MM.1S (cell line): ENCODE measurements at regions not wholly inside any gene's neighbourhood (a gene's known extent, or its start where the extent isn't known, plus 50 kb on each side); places are given as distances from the start of the nearest gene placed in this dataset.

Experiments
- DNase-seq: peaks from one replicate; pipeline ENCODE4 v3.0.0-alpha.2; 2015
- H2AFZ ChIP-seq: fragments of 300-600 bp; sonication (generic); 2 replicates; pipeline ENCODE4 v1.6.0; 2016; ENCODE audit warnings: antibody characterized with exemption, low read length
- H3F3A ChIP-seq: fragments of 300-600 bp; sonication (generic); 2 replicates; pipeline ENCODE4 v1.6.1; 2016; ENCODE audit warnings: mild to moderate bottlenecking, antibody characterized with exemption, low read length, moderate library complexity, mixed read lengths; ENCODE audit not compliant: insufficient read depth
- H3K27ac ChIP-seq: fragments of 300-600 bp; sonication (generic); 2 replicates; pipeline ENCODE4 v1.5.1; 2016; ENCODE audit warnings: mild to moderate bottlenecking, low read length
- H3K27me3 ChIP-seq: fragments of 300-600 bp; sonication (generic); replicated peaks from 2 replicates; pipeline ENCODE4 v1.6.0; 2016; ENCODE audit warnings: low read length; ENCODE audit not compliant: insufficient read depth
- H3K36me3 ChIP-seq: fragments of 300-600 bp; sonication (generic); replicated peaks from 2 replicates; pipeline ENCODE4 v1.6.1; 2016; ENCODE audit warnings: mild to moderate bottlenecking, low read length, mixed read lengths; ENCODE audit not compliant: insufficient read depth
- H3K4me1 ChIP-seq: fragments of 300-600 bp; sonication (generic); 2 replicates; pipeline ENCODE4 v1.6.1; 2016; ENCODE audit warnings: low read length, mixed read lengths
- H3K4me2 ChIP-seq: fragments of 300-600 bp; sonication (generic); 2 replicates; pipeline ENCODE4 v1.6.0; 2016; ENCODE audit warnings: low read depth, low read length
- H3K4me3 ChIP-seq: fragments of 300-600 bp; sonication (generic); 2 replicates; pipeline ENCODE4 v1.5.1; 2016; ENCODE audit warnings: low read length, mixed read lengths
- H3K79me2 ChIP-seq: fragments of 300-600 bp; sonication (generic); 2 replicates; pipeline ENCODE4 v1.6.1; 2016; ENCODE audit warnings: mixed run types, low read length, mixed read lengths
- H3K9ac ChIP-seq: fragments of 300-600 bp; sonication (generic); 2 replicates; pipeline ENCODE4 v1.6.1; 2016; ENCODE audit warnings: low read length, mixed read lengths
- H3K9me2 ChIP-seq: fragments of 300-600 bp; sonication (generic); replicated peaks from 2 replicates; pipeline ENCODE4 v1.6.1; 2016; ENCODE audit warnings: mild to moderate bottlenecking, low read length, mixed read lengths; ENCODE audit not compliant: insufficient read depth
- H3K9me3 ChIP-seq: fragments of 300-600 bp; sonication (generic); replicated peaks from 2 replicates; pipeline ENCODE4 v1.6.1; 2016; ENCODE audit warnings: mild to moderate bottlenecking, low read length, mixed read lengths; ENCODE audit not compliant: insufficient read depth
- H4K20me1 ChIP-seq: fragments of 300-600 bp; sonication (generic); 2 replicates; pipeline ENCODE4 v1.6.1; 2016; ENCODE audit warnings: mild to moderate bottlenecking, low read length, moderate library complexity, mixed read lengths; ENCODE audit not compliant: insufficient read depth
- EZH2 ChIP-seq: fragments of 300-600 bp; sonication (generic); optimal IDR thresholded peaks from 2 replicates; pipeline ENCODE3; 2017; ENCODE audit warnings: low read depth, mild to moderate bottlenecking, antibody characterized with exemption, low read length, mixed read lengths
- EZH2phosphoT487 ChIP-seq: fragments of 300-600 bp; sonication (generic); IDR thresholded peaks from 2 replicates; pipeline ENCODE4 v1.6.1; 2018; ENCODE audit warnings: antibody characterized with exemption, low read length
- TF ChIP-seq, protein P1 (sequence below): fragments of 300-600 bp; sonication (generic); IDR thresholded peaks from 2 replicates; pipeline ENCODE4 v1.5.1; 2016; ENCODE audit warnings: antibody characterized with exemption, low read length, mixed read lengths

DNA sequence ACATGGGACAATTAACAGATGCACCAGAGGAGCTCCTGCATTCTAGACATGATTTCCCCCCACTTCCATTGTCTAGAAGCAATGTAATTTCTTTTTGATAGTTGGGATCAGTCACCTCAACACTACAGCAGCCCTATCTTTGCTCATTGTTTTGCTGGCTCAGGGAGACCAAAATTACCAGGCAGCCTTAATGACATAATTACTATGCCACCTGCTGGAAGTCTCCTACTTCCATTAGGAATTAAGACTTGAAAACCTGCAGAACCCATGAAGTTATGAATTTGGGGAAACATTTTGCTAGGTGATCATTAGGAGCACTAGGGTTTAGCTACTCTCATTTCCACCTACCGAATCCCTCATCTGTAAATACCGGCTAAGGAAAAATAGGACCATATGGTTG, 312.0 kb upstream of the CA10 start:
- H3K9me2 ChIP-seq, result no peaks in the 10 kb centered on the region
- H3K4me2 ChIP-seq, result no peak overlapping the region
- no peaks in the 10 kb centered on the region for H3F3A ChIP-seq
- DNase-seq, result no peak
- no peaks in the 10 kb centered on the region for H3K36me3 ChIP-seq
- H3K9me3 ChIP-seq, result no peaks in the 10 kb centered on the region
- H2AFZ ChIP-seq, result no peak overlapping the region
- H3K27me3 ChIP-seq, result no peaks in the 10 kb centered on the region
- H3K4me1 ChIP-seq, result no peaks in the 10 kb centered on the region
- no peaks in the 10 kb centered on the region for H3K79me2 ChIP-seq
- TF ChIP-seq EZH2phosphoT487, result no peak
- H4K20me1 ChIP-seq, result no peaks in the 10 kb centered on the region
- H3K4me3 ChIP-seq, result no peak overlapping the region
- no peak overlapping the region for H3K9ac ChIP-seq
- no peak overlapping the region for H3K27ac ChIP-seq

DNA sequence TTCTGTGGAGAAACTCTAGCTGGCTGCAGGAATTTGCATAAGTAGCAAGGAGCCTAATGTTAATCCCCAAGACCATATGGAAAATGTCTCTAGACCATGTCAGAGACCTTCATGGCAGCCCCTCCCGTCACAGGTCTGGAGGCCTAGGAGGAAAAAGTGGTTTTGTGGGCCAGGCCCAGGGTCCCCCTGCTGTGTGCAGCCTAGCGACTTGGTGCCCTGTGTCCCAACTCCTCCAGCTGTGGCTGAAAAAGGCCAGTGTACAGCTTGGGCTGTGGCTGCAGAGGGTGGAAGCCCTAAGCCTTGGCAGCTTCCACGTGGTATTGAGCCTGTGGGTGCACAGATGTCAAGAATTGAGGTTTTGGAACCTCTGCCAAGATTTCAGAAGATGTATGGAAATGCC, 306.9 kb upstream of the CA10 start:
- H3K9ac ChIP-seq, result no peak overlapping the region
- no peaks in the 10 kb centered on the region for H3F3A ChIP-seq
- no peaks in the 10 kb centered on the region for H3K36me3 ChIP-seq
- no peaks in the 10 kb centered on the region for H3K27me3 ChIP-seq
- H3K9me2 ChIP-seq, result no peaks in the 10 kb centered on the region
- no peak overlapping the region for H3K4me3 ChIP-seq
- H2AFZ ChIP-seq, result no peak overlapping the region
- DNase-seq, result no peak
- H3K79me2 ChIP-seq, result no peaks in the 10 kb centered on the region
- no peaks in the 10 kb centered on the region for H3K4me1 ChIP-seq
- no peaks in the 10 kb centered on the region for H4K20me1 ChIP-seq
- no peaks in the 10 kb centered on the region for H3K9me3 ChIP-seq
- H3K27ac ChIP-seq, result no peak overlapping the region
- H3K4me2 ChIP-seq, result no peak overlapping the region
- TF ChIP-seq, protein P1, sequence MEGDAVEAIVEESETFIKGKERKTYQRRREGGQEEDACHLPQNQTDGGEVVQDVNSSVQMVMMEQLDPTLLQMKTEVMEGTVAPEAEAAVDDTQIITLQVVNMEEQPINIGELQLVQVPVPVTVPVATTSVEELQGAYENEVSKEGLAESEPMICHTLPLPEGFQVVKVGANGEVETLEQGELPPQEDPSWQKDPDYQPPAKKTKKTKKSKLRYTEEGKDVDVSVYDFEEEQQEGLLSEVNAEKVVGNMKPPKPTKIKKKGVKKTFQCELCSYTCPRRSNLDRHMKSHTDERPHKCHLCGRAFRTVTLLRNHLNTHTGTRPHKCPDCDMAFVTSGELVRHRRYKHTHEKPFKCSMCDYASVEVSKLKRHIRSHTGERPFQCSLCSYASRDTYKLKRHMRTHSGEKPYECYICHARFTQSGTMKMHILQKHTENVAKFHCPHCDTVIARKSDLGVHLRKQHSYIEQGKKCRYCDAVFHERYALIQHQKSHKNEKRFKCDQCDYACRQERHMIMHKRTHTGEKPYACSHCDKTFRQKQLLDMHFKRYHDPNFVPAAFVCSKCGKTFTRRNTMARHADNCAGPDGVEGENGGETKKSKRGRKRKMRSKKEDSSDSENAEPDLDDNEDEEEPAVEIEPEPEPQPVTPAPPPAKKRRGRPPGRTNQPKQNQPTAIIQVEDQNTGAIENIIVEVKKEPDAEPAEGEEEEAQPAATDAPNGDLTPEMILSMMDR, result no peak
- TF ChIP-seq EZH2phosphoT487 (no peak), EZH2 (no peak)

DNA sequence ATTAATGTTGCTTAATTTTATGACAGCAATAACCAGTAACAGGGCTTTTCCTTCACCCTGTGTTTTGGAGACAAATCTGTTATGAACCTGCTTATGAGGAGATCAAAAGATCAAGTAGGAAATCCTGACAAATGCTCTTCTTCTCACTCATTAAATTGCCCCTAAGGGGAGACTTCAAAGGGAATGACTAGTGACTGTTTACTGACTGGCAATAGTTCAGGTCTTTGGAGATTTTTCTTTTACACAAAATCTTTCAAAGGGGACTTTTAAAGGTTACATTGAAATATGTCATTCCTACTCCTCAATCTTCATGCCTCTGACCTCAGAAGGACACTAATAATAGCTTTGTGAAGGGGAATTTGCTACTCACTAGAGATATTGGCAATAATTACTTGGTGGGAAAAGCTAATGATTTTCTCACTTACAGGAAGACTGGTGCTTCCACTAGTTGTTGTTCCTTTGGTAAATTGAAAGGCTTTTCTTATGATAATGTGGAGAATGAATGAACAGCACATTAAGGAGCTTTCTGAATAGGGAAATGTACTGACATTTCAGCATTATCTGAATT, 292.9 kb upstream of the CA10 start:
- Histone ChIP-seq H3K27ac (no peak overlapping the region), H2AFZ (no peak overlapping the region), H3K9me2 (no peaks in the 10 kb centered on the region), H3F3A (no peaks in the 10 kb centered on the region), H3K9me3 (no peaks in the 10 kb centered on the region), H3K4me1 (no peaks in the 10 kb centered on the region), H3K4me3 (no peak overlapping the region), H3K79me2 (no peaks in the 10 kb centered on the region), H4K20me1 (no peaks in the 10 kb centered on the region), H3K4me2 (no peak overlapping the region), H3K9ac (no peak overlapping the region), H3K36me3 (no peaks in the 10 kb centered on the region), H3K27me3 (no peaks in the 10 kb centered on the region)
- DNase-seq, result no peak
- TF ChIP-seq EZH2 (no peak), EZH2phosphoT487 (no peak)
- TF ChIP-seq, protein P1, result no peak

DNA sequence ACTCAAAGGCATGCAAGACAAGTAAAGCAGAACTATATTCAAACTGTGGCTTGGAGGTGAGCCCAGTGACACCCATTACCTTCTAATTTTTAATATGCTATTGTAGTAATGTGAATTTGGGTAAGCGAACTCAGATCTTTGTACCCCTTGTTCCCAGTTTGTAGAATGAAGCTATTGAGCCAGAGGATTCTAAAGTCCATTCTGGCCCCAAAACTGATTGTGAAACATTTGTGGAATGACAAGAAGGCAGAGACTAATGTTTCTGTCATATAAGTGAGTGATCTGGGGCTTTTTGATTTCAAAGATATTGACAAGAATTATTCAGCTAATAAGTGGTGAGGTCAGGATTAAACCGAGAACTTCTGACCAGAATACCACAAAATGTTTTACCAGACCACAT, 283.8 kb upstream of the CA10 start:
- Histone ChIP-seq H3K4me3 (no peak overlapping the region), H3K27me3 (no peaks in the 10 kb centered on the region), H3K4me2 (no peak overlapping the region), H2AFZ (no peak overlapping the region), H3K9ac (no peak overlapping the region), H3K9me3 (no peaks in the 10 kb centered on the region), H3F3A (no peaks in the 10 kb centered on the region), H3K27ac (no peak overlapping the region), H3K9me2 (no peaks in the 10 kb centered on the region), H3K79me2 (no peaks in the 10 kb centered on the region), H4K20me1 (no peaks in the 10 kb centered on the region), H3K36me3 (no peaks in the 10 kb centered on the region), H3K4me1 (no peaks in the 10 kb centered on the region)
- DNase-seq, result no peak
- TF ChIP-seq EZH2 (no peak), EZH2phosphoT487 (no peak)
- TF ChIP-seq, protein P1, result no peak
